ENCODE measurements at regions not wholly inside any gene's neighbourhood (a gene's known extent, or its start where the extent isn't known, plus 50 kb on each side); places are given as distances from the start of the nearest gene placed in this dataset.

DNA sequence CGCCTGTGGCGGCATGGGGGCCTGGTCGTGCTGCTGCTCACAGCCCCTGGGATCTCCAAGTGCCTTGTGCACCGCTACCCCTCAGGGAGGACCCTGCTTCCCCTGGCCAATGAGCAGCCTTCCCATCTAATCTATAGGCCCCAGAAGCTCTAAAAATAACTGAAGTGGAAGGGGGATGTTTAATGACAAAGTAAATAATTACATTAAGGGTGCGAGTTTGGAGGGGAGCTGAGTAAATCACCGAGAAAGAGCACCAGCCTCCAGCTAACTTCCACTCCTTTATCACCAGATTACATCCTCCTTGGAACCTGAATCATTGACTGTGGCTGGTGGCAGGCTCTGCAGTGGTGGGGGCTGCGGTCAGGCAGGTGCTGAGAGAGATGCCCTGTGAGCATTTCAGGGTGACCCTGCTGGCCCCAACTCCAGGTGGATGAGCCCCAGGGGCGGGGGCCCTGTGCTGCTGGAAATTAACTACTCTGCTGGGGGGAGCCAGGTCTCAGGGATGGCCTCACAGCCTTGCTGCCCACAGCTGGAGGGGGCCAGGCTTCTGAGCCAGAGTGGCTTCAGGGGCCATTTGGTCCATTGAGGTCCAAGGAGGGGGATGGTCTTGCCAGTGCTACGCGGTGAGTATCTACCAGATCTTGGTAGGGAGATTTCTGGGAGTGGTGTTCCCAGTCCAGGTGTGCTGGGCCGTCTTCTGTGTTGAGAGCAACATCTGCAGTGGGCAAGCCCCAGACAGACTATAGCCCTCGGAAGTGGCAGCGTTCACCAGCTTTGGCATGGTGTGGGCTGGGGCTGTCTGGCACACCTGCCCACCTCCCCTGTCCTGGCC lies 74.2 kb downstream of the GLI2 start:
- Histone ChIP-seq H3K36me3 (ENCODE audit: control insufficient read depth, insufficient read depth, low read length) (peaks cover 27% of the 10 kb centered on the region; the same call in 1 of the 2 replicates), H3K4me3 (ENCODE audit: low read depth, low read length) (no peak overlapping the region), H3K27ac (ENCODE audit: low read depth, low read length) (no peak overlapping the region), H3K9ac (ENCODE audit: low read depth, low read length) (no peak overlapping the region), H3K27me3 (ENCODE audit: control insufficient read depth, insufficient read depth, low read length) (no peaks in the 10 kb centered on the region), H3K9me3 (ENCODE audit: control insufficient read depth, insufficient read depth, low read length) (no peaks in the 10 kb centered on the region), H3K4me1 (ENCODE audit: control insufficient read depth, insufficient read depth, low read length) (no peaks in the 10 kb centered on the region)

- Histone ChIP-seq H3K36me3 (ENCODE audit: control insufficient read depth, insufficient read depth, low read length) (peaks cover 19% of the 10 kb centered on the region; the same call in 1 of the 2 replicates), H3K27me3 (ENCODE audit: control insufficient read depth, insufficient read depth, low read length) (no peaks in the 10 kb centered on the region), H3K9ac (ENCODE audit: low read depth, low read length) (no peak overlapping the region)
These were observed 75.0 kb downstream of the GLI2 start for GRCh38 chr2:120810639-120811038.

GRCh38 chr2:120812866-120813265 lies 77.2 kb downstream of the GLI2 start:
- H3K4me1 ChIP-seq (ENCODE audit: control insufficient read depth, insufficient read depth, low read length) = peaks cover 2% of the 10 kb centered on the region; the same call in 1 of the 2 replicates
- no peak overlapping the region for H3K9ac ChIP-seq (ENCODE audit: low read depth, low read length)
- peaks cover 16% of the 10 kb centered on the region; the same call in 1 of the 2 replicates for H3K36me3 ChIP-seq (ENCODE audit: control insufficient read depth, insufficient read depth, low read length)
- no peaks in the 10 kb centered on the region for H3K27me3 ChIP-seq (ENCODE audit: control insufficient read depth, insufficient read depth, low read length)
- H3K4me3 ChIP-seq (ENCODE audit: low read depth, low read length) = no peak overlapping the region
- H3K9me3 ChIP-seq (ENCODE audit: control insufficient read depth, insufficient read depth, low read length) = no peaks in the 10 kb centered on the region
- no peak overlapping the region for H3K27ac ChIP-seq (ENCODE audit: low read depth, low read length)

More at GRCh38 chr2:120810639-120811038, 75.0 kb downstream of the GLI2 start:
- no peaks in the 10 kb centered on the region for H3K9me3 ChIP-seq (ENCODE audit: control insufficient read depth, insufficient read depth, low read length)
- no peak overlapping the region for H3K27ac ChIP-seq (ENCODE audit: low read depth, low read length)
- no peaks in the 10 kb centered on the region for H3K4me1 ChIP-seq (ENCODE audit: control insufficient read depth, insufficient read depth, low read length)
- H3K4me3 ChIP-seq (ENCODE audit: low read depth, low read length) = no peak overlapping the region

DNA sequence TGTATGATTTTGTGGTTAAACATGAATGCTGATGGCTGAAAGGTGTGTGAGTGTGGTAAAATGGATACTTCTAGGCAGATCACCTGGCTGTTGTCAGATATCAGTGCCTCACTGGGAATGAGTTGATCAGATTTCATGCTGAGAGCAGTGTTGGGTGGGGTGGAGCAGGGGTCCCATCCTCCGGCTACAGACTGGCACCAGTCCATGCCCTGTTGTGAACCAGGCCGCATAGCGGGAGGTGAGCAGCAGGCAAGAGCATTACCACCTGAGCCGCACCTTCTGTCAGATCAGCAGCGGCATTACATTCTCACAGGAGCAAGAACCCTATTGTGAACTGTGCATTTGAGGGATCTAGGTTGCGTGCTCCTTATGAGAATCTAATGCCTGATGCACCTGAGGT lies 78.7 kb downstream of the GLI2 start:
- Histone ChIP-seq H3K27ac (ENCODE audit: low read depth, low read length) (no peak overlapping the region), H3K9ac (ENCODE audit: low read depth, low read length) (no peak overlapping the region), H3K4me3 (ENCODE audit: low read depth, low read length) (no peak overlapping the region), H3K9me3 (ENCODE audit: control insufficient read depth, insufficient read depth, low read length) (no peaks in the 10 kb centered on the region), H3K4me1 (ENCODE audit: control insufficient read depth, insufficient read depth, low read length) (peaks cover 9% of the 10 kb centered on the region), H3K27me3 (ENCODE audit: control insufficient read depth, insufficient read depth, low read length) (no peaks in the 10 kb centered on the region), H3K36me3 (ENCODE audit: control insufficient read depth, insufficient read depth, low read length) (0 out of 2 replicates have a peak, but pooled peaks cover 6% of the 10 kb centered on the region)

- H3K36me3 ChIP-seq (ENCODE audit: control insufficient read depth, insufficient read depth, low read length) = 0 out of 2 replicates have a peak, but pooled peaks cover 6% of the 10 kb centered on the region
- H3K9me3 ChIP-seq (ENCODE audit: control insufficient read depth, insufficient read depth, low read length) = no peaks in the 10 kb centered on the region
- no peak overlapping the region for H3K4me3 ChIP-seq (ENCODE audit: low read depth, low read length)
- H3K27ac ChIP-seq (ENCODE audit: low read depth, low read length) = no peak overlapping the region
- no peak overlapping the region for H3K9ac ChIP-seq (ENCODE audit: low read depth, low read length)
- no peaks in the 10 kb centered on the region for H3K27me3 ChIP-seq (ENCODE audit: control insufficient read depth, insufficient read depth, low read length)
- H3K4me1 ChIP-seq (ENCODE audit: control insufficient read depth, insufficient read depth, low read length) = peaks cover 18% of the 10 kb centered on the region
These were observed 79.6 kb downstream of the GLI2 start for GRCh38 chr2:120815292-120815691.

- Histone ChIP-seq H3K27me3 (ENCODE audit: control insufficient read depth, insufficient read depth, low read length) (no peaks in the 10 kb centered on the region), H3K27ac (ENCODE audit: low read depth, low read length) (no peak overlapping the region), H3K36me3 (ENCODE audit: control insufficient read depth, insufficient read depth, low read length) (no peaks in the 10 kb centered on the region; the same call in 1 of the 2 replicates), H3K4me1 (ENCODE audit: control insufficient read depth, insufficient read depth, low read length) (peaks cover 32% of the 10 kb centered on the region), H3K9ac (ENCODE audit: low read depth, low read length) (no peak overlapping the region), H3K4me3 (ENCODE audit: low read depth, low read length) (no peak overlapping the region), H3K9me3 (ENCODE audit: control insufficient read depth, insufficient read depth, low read length) (no peaks in the 10 kb centered on the region)
These were observed 81.7 kb downstream of the GLI2 start for GRCh38 chr2:120817136-120817955.

- Histone ChIP-seq H3K4me1 (ENCODE audit: control insufficient read depth, insufficient read depth, low read length) (peaks cover 37% of the 10 kb centered on the region), H3K36me3 (ENCODE audit: control insufficient read depth, insufficient read depth, low read length) (no peaks in the 10 kb centered on the region; the same call in 1 of the 2 replicates), H3K9me3 (ENCODE audit: control insufficient read depth, insufficient read depth, low read length) (no peaks in the 10 kb centered on the region), H3K4me3 (ENCODE audit: low read depth, low read length) (no peak overlapping the region), H3K27me3 (ENCODE audit: control insufficient read depth, insufficient read depth, low read length) (no peaks in the 10 kb centered on the region), H3K27ac (ENCODE audit: low read depth, low read length) (no peak overlapping the region), H3K9ac (ENCODE audit: low read depth, low read length) (no peak overlapping the region)
These were observed 82.3 kb downstream of the GLI2 start for GRCh38 chr2:120817956-120818325.

GRCh38 chr2:120818441-120818920 lies 82.8 kb downstream of the GLI2 start:
- no peak overlapping the region for H3K27ac ChIP-seq (ENCODE audit: low read depth, low read length)
- no peaks in the 10 kb centered on the region for H3K9me3 ChIP-seq (ENCODE audit: control insufficient read depth, insufficient read depth, low read length)
- H3K27me3 ChIP-seq (ENCODE audit: control insufficient read depth, insufficient read depth, low read length) = no peaks in the 10 kb centered on the region
- H3K36me3 ChIP-seq (ENCODE audit: control insufficient read depth, insufficient read depth, low read length) = no peaks in the 10 kb centered on the region; the same call in 1 of the 2 replicates
- H3K9ac ChIP-seq (ENCODE audit: low read depth, low read length) = no peak overlapping the region
- no peak overlapping the region for H3K4me3 ChIP-seq (ENCODE audit: low read depth, low read length)
- peaks cover 37% of the 10 kb centered on the region for H3K4me1 ChIP-seq (ENCODE audit: control insufficient read depth, insufficient read depth, low read length)

DNA sequence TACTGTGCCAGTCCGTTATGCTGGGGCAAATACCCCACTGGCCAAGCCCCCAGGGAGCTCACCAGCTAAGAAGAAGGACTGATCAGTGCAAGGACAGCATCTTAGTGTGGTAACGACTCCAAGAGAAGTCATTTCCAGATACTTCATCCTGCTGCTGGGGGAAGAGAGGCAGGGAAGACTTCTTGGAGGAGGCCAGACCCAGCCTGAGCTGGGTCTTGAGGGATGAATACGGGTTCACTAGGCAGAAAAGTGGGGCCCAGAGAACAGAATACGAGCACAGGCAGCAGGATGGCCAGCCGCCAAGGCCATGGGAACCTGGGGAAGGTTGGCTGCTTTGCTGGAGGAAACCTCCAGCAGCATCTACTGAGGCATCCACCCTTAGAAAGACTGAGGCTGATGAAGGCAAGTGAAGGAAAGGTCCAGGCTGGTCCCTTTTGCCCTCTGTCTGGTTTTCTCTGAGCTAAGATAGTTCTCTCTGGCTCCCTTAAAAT lies 84.1 kb downstream of the GLI2 start:
- peaks cover 43% of the 10 kb centered on the region for H3K4me1 ChIP-seq (ENCODE audit: control insufficient read depth, insufficient read depth, low read length)
- no peaks in the 10 kb centered on the region for H3K27me3 ChIP-seq (ENCODE audit: control insufficient read depth, insufficient read depth, low read length)
- no peaks in the 10 kb centered on the region for H3K9me3 ChIP-seq (ENCODE audit: control insufficient read depth, insufficient read depth, low read length)
- peak overlapping the region; percentile 54 for H3K27ac ChIP-seq (ENCODE audit: low read depth, low read length)
- H3K9ac ChIP-seq (ENCODE audit: low read depth, low read length) = no peak overlapping the region
- peaks cover 5% of the 10 kb centered on the region; the same call in 1 of the 2 replicates for H3K36me3 ChIP-seq (ENCODE audit: control insufficient read depth, insufficient read depth, low read length)
- H3K4me3 ChIP-seq (ENCODE audit: low read depth, low read length) = no peak overlapping the region

DNA sequence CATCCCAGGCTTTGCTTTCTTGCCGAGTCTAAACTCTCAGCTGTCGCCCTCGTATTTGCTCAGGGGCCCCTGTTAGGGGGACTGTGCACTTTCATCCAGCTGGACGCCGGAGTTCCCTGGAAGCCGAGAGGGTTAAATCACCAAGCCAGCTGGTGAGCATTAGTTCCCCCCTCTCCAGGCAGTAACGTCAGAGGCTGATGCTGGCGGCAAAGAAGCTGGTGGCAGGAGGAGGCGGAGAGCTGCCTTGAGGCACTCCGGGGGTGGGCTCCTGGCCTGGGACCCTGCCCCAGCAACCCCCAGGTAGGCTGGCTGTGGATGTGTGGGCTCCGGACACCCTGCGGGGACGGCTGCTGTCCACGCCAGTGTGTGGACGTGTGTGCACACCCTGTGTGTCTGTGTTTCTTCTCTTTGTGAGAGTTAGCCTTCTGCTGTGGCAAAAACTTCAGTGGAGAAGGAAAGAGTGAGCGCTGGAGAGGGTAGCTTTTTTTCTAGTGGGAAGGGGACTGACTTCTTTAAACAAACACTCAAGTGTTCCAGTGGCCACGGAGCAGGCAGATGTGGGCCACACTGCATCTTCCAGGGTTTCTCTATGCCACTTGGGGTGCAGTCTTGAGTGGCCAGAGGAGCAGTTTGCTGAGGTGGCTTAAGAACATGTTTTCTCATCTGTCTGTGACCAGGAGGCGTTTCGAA lies 84.7 kb downstream of the GLI2 start:
- Histone ChIP-seq H3K4me3 (ENCODE audit: low read depth, low read length) (no peak overlapping the region), H3K27ac (ENCODE audit: low read depth, low read length) (peak overlapping the region; percentile 54), H3K36me3 (ENCODE audit: control insufficient read depth, insufficient read depth, low read length) (peaks cover 5% of the 10 kb centered on the region; the same call in 1 of the 2 replicates), H3K9me3 (ENCODE audit: control insufficient read depth, insufficient read depth, low read length) (no peaks in the 10 kb centered on the region), H3K27me3 (ENCODE audit: control insufficient read depth, insufficient read depth, low read length) (no peaks in the 10 kb centered on the region), H3K4me1 (ENCODE audit: control insufficient read depth, insufficient read depth, low read length) (peaks cover 48% of the 10 kb centered on the region), H3K9ac (ENCODE audit: low read depth, low read length) (no peak overlapping the region; the same call in 1 of the 2 replicates)

Measured in HUES48 (cell line).